AG09319 (cell line): ENCODE measurements at regions not wholly inside any gene's neighbourhood (a gene's known extent, or its start where the extent isn't known, plus 50 kb on each side); places are given as distances from the start of the nearest gene placed in this dataset.

Experiments used
- DNase-seq: peaks from one replicate; pipeline ENCODE4 v3.0.0-alpha.2; 2010; ENCODE audit warnings: low read depth; ENCODE audit errors: extremely low read depth
- CTCF ChIP-seq: IDR thresholded peaks from 2 replicates; pipeline ENCODE4 v1.5.1; 2011; ENCODE audit warnings: low read depth, mild to moderate bottlenecking, inconsistent platforms, low read length, moderate library complexity

DNA sequence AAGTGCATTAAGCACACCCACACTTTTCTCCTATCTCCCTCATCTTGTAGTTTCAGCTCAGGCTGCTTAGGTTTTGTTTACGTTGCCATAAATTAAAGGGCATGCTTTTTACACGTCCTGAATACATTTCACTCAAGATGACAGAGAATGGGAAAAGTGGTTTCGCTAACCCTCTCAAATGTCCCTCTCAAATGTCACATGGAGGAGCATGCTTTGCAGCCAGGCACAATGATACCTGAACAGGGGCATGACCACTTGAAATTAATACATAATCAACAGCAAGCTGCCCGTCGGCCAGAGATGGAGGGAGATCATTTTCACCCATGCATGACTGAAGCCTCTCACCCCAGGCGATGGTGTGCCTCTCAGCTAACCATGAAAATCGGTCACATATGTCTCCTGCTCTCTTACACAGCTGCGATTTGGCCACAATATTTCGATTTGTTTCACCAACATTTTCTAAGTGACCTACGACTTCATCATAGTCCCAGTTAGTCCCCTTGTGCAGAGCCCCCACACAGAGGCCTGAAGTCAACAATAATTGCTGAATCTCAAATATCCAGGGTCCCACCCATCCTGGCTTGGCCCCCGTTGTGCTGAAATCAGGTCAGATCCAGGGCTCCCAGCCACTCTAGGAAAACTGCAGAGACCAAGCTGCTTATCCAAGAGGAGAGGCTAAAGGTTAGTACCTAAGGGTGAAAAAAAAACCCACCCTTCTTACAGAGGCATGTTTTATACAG lies 373.9 kb upstream of the NFE2L3 start:
- TF ChIP-seq CTCF = no peak
- no peak for DNase-seq

- DNase-seq = no peak
- no peak for TF ChIP-seq CTCF
These were observed 372.9 kb upstream of the NFE2L3 start for GRCh38 chr7:25779002-25779546.

- DNase-seq = no peak
- no peak for TF ChIP-seq CTCF
These were observed 371.1 kb upstream of the NFE2L3 start for GRCh38 chr7:25780904-25781303.

- DNase-seq = no peak
- no peak for TF ChIP-seq CTCF
These were observed 370.3 kb upstream of the NFE2L3 start for GRCh38 chr7:25781704-25782103.

GRCh38 chr7:25786936-25787335 lies 365.1 kb upstream of the NFE2L3 start:
- no peak for TF ChIP-seq CTCF
- no peak for DNase-seq

GRCh38 chr7:25787336-25787735 lies 364.7 kb upstream of the NFE2L3 start:
- DNase-seq = no peak

More at GRCh38 chr7:25787336-25787735, 364.7 kb upstream of the NFE2L3 start:
- TF ChIP-seq CTCF = no peak
